Thymus (tissue), 11 donors: ENCODE measurements at regions not wholly inside any gene's neighbourhood (a gene's known extent, or its start where the extent isn't known, plus 50 kb on each side); places are given as distances from the start of the nearest gene placed in this dataset.
A peak's percentile ranks its signal among the peaks of the same experiment; 100 is the strongest.

Experiments used
- DNase-seq, 9 donors: peaks; one replicate each; pipeline ENCODE4 v3.0.0-alpha.2; 2013; ENCODE audit warnings: low spot score in 9 of 9, low read depth in 6 of 9, missing footprints in 1 of 9
- H3K27ac ChIP-seq, 2 donors: one replicate each; pipeline ENCODE4 v1.5.1; 2013; ENCODE audit warnings: control low read depth in 1 of 2, low read depth in 1 of 2, low read length in 1 of 2, mild to moderate bottlenecking in 1 of 2, moderate library complexity in 1 of 2
- H3K27me3 ChIP-seq, 2 donors: one replicate each; pipeline ENCODE4 v1.5.1; 2013; ENCODE audit warnings: low read length in 1 of 2; ENCODE audit not compliant: control insufficient read depth in 2 of 2, insufficient read depth in 1 of 2
- H3K36me3 ChIP-seq, 2 donors: one replicate each; pipeline ENCODE4 v1.5.1; 2013; ENCODE audit warnings: low read length in 1 of 2, mild to moderate bottlenecking in 1 of 2, moderate library complexity in 1 of 2; ENCODE audit not compliant: control insufficient read depth in 2 of 2, insufficient read depth in 2 of 2
- H3K4me1 ChIP-seq, 2 donors: one replicate each; pipeline ENCODE4 v1.5.1; 2013; ENCODE audit warnings: low read length in 2 of 2; ENCODE audit not compliant: control insufficient read depth in 2 of 2, insufficient read depth in 2 of 2
- H3K4me3 ChIP-seq, 2 donors: one replicate each; pipeline ENCODE4 v1.5.1; 2013; ENCODE audit warnings: low read length in 2 of 2, control low read depth in 1 of 2, mild to moderate bottlenecking in 1 of 2
- H3K9me3 ChIP-seq, 2 donors: one replicate each; pipeline ENCODE4 v1.5.1; 2013; ENCODE audit warnings: low read length in 1 of 2, mild to moderate bottlenecking in 1 of 2; ENCODE audit not compliant: control insufficient read depth in 2 of 2, insufficient read depth in 1 of 2
- WGBS: extraction: QIAGEN DNeasy Blood & Tissue Kit; methylation state at CpG from one replicate; pipeline ENCODE4 v1.1.7; 2013; 5-methylcytosine and 5-hydroxymethylcytosine counted together
- donor health status: healthy.

- H3K27ac ChIP-seq: no peak overlapping the region
- H3K9me3 ChIP-seq: no peaks in the 10 kb centered on the region
- H3K4me3 ChIP-seq: no peak overlapping the region
- no peaks in the 10 kb centered on the region for H3K4me1 ChIP-seq
- no peak for DNase-seq
- H3K27me3 ChIP-seq: no peaks in the 10 kb centered on the region
- 98% methylated on average over 1 of the region's 1 CpG for WGBS
- H3K36me3 ChIP-seq: no peaks in the 10 kb centered on the region
Observed at GRCh38 chr10:111732166-111732785, 451.3 kb downstream of the GPAM start.

DNA sequence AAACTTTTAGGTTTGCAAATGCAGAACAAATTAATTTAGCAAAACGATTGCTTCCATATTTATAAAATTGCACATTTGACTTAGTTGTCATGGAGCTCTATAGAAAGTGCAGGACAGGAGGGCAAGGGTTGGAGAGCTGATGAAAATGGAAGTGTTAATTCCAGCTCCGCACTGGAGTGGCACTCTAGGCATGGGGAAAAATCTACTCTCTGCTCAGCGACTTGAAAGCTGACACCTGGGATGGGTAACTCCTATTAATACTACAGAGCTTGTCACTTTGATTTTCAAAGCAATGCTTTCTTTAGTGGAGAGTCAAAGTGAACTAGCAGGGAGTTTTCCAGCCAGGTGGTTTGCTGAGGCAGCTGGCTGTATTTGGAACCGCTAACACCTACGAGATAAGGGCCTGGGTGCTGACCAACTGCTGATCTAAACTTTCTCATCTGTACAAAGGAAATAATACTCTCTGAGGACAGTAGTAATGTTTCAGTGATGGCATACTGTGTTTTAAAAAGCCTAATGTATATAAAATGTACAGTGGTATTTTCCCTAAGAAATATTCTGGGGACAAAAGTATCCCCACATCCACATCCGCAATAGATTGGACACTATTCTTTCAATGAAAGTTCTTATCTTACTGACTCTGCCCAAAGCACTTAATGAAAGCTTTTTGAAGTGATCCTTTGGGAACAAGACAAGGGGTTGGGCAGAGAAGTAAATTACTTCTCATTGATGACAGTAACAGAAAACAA, 444.3 kb downstream of the GPAM start:
- 62% methylated on average over 6 of the region's 6 CpGs for WGBS

GRCh38 chr10:111739874-111740139, 443.8 kb downstream of the GPAM start:
- DNase-seq: no peak
- no peaks in the 10 kb centered on the region for H3K4me1 ChIP-seq
- no peaks in the 10 kb centered on the region for H3K36me3 ChIP-seq
- no peak overlapping the region for H3K27ac ChIP-seq
- no peaks in the 10 kb centered on the region for H3K9me3 ChIP-seq
- no peaks in the 10 kb centered on the region for H3K27me3 ChIP-seq
- WGBS: 85% methylated on average over 1 of the region's 1 CpG
- H3K4me3 ChIP-seq: no peak overlapping the region

More for the DNA sequence above, 444.3 kb downstream of the GPAM start:
- H3K27me3 ChIP-seq: no peaks in the 10 kb centered on the region
- no peak overlapping the region for H3K4me3 ChIP-seq
- H3K9me3 ChIP-seq: no peaks in the 10 kb centered on the region
- H3K27ac ChIP-seq: no peak overlapping the region
- DNase-seq: no peak
- H3K4me1 ChIP-seq: no peaks in the 10 kb centered on the region
- H3K36me3 ChIP-seq: no peaks in the 10 kb centered on the region

- no peaks in the 10 kb centered on the region for H3K36me3 ChIP-seq
- no peak for DNase-seq
- WGBS: 68% methylated on average over 2 of the region's 2 CpGs
- H3K9me3 ChIP-seq: no peaks in the 10 kb centered on the region
- no peak overlapping the region for H3K4me3 ChIP-seq
- no peak overlapping the region for H3K27ac ChIP-seq
- no peaks in the 10 kb centered on the region for H3K27me3 ChIP-seq
- H3K4me1 ChIP-seq: no peaks in the 10 kb centered on the region
Observed at GRCh38 chr10:111745982-111746381, 437.6 kb downstream of the GPAM start.

GRCh38 chr10:111747751-111748150, 435.8 kb downstream of the GPAM start:
- 45% methylated on average over 1 of the region's 1 CpG for WGBS
- Histone ChIP-seq H3K27me3 (no peaks in the 10 kb centered on the region), H3K9me3 (no peaks in the 10 kb centered on the region), H3K36me3 (no peaks in the 10 kb centered on the region), H3K4me3 (no peak overlapping the region), H3K27ac (no peak overlapping the region), H3K4me1 (no peaks in the 10 kb centered on the region)
- DNase-seq: no peak

DNA sequence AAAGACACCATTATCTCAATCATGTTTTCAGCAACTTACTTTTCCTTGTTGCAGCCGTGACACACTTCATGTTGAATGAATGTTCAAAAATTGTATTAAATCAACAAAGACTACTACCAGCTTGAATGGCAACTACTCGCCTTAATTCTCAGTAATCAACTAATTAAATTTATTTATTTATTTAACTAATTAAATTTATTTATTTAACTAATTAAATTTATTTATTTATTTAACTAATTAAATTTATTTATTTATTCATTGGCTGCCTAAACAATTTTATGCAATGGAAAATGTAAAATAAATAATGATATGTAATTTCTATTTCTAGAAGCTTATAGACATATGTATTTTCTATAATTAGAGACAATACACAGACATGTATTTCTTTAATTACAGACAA, 435.4 kb downstream of the GPAM start:
- DNase-seq: no peak
- H3K27ac ChIP-seq: no peak overlapping the region
- H3K27me3 ChIP-seq: no peaks in the 10 kb centered on the region
- H3K4me3 ChIP-seq: no peak overlapping the region
- WGBS: 94% methylated on average over 2 of the region's 2 CpGs
- no peaks in the 10 kb centered on the region for H3K9me3 ChIP-seq
- no peaks in the 10 kb centered on the region for H3K36me3 ChIP-seq
- H3K4me1 ChIP-seq: no peaks in the 10 kb centered on the region

DNA sequence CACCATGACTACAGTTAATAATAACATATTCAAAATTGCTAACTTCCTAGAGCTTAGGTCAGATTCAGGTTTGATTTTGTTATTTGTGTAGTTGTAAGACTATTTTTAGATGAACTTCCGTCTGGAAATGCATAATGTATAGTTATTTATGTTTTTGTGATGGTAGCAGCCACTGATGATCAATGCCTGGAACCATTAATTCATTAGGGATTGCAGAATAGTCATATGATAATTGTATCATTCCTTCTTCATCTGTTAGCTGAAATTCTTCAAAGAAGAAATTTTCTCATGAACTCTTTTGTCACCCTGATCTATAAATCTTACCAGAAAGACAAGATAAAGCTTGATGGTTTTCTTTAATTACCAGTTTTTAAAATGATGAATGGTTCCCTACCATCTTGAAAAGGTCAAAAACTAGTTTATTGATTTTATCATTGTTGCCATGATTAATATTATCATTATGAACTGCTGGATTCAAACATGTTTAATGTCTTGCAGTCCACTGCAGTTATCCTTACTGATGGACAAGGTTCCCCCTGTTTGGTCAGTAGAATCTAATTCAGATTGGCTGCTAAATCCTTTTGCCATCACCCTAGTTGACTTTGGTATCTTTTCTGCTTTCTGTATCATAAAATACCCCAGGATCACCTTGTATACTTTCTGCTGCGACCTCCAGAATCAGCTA, 433.3 kb downstream of the GPAM start:
- Histone ChIP-seq H3K27me3 (no peaks in the 10 kb centered on the region), H3K4me3 (no peak overlapping the region), H3K27ac (no peak overlapping the region), H3K9me3 (no peaks in the 10 kb centered on the region), H3K4me1 (no peaks in the 10 kb centered on the region), H3K36me3 (no peaks in the 10 kb centered on the region)
- DNase-seq: no peak
- WGBS: 72% methylated on average over 2 of the region's 2 CpGs

GRCh38 chr10:111756217-111757061, 427.1 kb downstream of the GPAM start:
- Histone ChIP-seq H3K4me3 (no peak overlapping the region), H3K9me3 (peaks cover 0 to 1% of the 10 kb centered on the region in 2 donors), H3K27me3 (no peaks in the 10 kb centered on the region), H3K27ac (no peak overlapping the region), H3K36me3 (no peaks in the 10 kb centered on the region), H3K4me1 (no peaks in the 10 kb centered on the region)
- peak in 2 of 9 donors; percentile 0 to 1 for DNase-seq
- 43% methylated on average over 14 of the region's 14 CpGs for WGBS

- Histone ChIP-seq H3K27ac (no peak overlapping the region), H3K36me3 (no peaks in the 10 kb centered on the region), H3K9me3 (peaks cover 0 to 1% of the 10 kb centered on the region in 2 donors), H3K4me1 (no peaks in the 10 kb centered on the region), H3K27me3 (no peaks in the 10 kb centered on the region), H3K4me3 (no peak overlapping the region)
- WGBS: 86% methylated on average over 3 of the region's 3 CpGs
- no peak for DNase-seq
Observed at GRCh38 chr10:111758593-111758992, 425.0 kb downstream of the GPAM start.
